AG09319 (cell line): ENCODE measurements at regions not wholly inside any gene's neighbourhood (a gene's known extent, or its start where the extent isn't known, plus 50 kb on each side); places are given as distances from the start of the nearest gene placed in this dataset.

Source experiments
- DNase-seq: peaks from one replicate; pipeline ENCODE4 v3.0.0-alpha.2; 2010; ENCODE audit warnings: low read depth; ENCODE audit errors: extremely low read depth
- TF ChIP-seq, protein P1 (sequence below): IDR thresholded peaks from 2 replicates; pipeline ENCODE4 v1.5.1; 2011; ENCODE audit warnings: low read depth, mild to moderate bottlenecking, inconsistent platforms, low read length, moderate library complexity

DNA sequence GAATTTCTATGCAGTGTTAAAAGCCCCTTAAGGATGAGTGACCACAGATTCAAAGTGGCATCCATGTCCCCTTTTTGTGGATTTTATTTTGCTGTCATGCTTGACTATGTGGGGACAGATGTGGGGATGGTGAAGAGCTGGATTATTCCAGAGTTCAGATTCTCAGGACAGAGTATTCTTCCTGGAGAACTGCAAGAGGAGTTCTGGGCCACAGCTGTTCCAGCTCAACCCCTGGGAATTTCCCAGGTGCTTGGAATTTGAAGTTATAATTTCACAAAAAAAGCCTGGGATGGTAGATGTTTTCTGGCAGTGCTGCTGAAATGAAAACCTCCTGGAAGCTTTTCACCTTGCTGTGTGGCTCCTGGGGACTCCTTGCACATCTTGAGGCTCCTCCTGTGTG is 671.8 kb upstream of the MARCKS start:
- DNase-seq, result no peak
- TF ChIP-seq, protein P1, sequence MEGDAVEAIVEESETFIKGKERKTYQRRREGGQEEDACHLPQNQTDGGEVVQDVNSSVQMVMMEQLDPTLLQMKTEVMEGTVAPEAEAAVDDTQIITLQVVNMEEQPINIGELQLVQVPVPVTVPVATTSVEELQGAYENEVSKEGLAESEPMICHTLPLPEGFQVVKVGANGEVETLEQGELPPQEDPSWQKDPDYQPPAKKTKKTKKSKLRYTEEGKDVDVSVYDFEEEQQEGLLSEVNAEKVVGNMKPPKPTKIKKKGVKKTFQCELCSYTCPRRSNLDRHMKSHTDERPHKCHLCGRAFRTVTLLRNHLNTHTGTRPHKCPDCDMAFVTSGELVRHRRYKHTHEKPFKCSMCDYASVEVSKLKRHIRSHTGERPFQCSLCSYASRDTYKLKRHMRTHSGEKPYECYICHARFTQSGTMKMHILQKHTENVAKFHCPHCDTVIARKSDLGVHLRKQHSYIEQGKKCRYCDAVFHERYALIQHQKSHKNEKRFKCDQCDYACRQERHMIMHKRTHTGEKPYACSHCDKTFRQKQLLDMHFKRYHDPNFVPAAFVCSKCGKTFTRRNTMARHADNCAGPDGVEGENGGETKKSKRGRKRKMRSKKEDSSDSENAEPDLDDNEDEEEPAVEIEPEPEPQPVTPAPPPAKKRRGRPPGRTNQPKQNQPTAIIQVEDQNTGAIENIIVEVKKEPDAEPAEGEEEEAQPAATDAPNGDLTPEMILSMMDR, result no peak

DNA sequence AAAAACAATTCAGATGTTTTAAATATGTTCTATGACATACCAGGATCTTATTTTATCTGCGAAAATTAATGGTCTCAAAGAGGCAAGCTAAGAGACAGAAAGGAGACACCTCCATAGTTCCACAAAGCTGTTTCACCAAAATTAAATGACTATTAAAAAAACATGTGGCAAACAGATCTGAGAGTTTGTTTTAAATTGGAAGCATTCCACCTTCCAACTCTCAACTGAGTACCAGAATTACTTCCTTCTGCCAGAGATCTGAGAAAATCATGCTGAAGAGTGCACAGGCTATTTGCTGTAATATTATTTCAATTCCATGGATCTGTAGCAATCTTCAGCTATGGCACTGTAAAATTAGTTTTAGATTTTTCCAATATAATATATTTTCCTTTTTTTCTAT is 669.5 kb upstream of the MARCKS start:
- TF ChIP-seq, protein P1, result no peak
- DNase-seq, result peak; percentile 35

DNA sequence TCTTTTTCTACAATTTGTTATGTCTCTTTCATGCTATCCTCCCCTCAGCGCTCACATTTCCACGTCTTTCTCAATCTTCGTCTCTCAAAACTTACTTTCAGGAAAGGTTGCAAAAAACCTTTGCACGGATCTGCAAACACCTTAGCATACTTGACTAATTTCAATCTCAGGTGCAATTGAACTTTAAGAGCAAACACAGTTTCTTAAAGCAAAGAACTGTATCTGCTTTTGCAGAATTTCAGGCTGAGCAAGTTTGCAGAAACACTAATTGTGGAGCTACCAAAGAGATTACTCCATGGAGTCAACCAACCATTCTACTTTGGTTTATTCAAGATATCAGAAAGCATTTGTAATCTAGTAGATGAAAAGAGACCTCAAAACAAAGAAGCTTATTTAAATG is 668.2 kb upstream of the MARCKS start:
- TF ChIP-seq, protein P1, result no peak
- DNase-seq, result no peak

DNA sequence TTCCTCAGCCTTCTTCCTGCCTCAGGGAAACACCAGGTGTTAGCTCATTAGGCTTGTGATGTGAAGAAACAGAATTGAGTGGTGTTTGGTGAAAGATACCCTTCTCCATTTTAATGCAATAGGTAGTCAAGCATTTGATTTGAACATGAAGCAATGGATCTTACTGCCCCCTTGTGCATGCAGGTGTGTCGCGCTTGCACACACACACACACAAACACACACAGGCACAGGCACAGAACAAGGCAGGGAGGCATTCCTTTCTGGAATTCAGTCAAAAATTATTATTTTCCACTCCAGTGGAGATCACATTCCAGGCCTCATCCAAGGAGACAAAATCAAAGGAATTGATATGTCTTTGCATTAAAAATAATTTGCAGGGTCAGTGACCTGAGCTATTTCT is 667.0 kb upstream of the MARCKS start:
- DNase-seq, result no peak
- TF ChIP-seq, protein P1, result no peak

DNA sequence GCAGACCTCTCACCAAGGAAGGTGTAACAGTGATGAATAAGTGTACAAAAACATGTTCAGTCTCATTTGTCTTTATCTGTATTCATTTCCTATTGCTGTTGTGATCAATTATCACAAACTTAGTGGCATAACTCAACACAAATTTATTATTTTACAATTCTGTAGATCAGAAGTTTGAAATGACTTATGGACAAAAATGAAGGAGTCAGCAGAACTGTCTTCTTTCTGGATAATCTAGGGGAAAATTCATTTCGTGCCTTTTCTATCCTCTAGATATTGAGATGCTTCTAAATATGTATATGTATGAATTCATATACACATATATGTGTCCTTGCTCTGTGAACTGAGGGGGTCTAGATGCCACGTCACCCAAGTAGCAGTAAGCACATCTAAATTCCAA is 663.1 kb upstream of the MARCKS start:
- TF ChIP-seq, protein P1, result no peak
- DNase-seq, result no peak

DNA sequence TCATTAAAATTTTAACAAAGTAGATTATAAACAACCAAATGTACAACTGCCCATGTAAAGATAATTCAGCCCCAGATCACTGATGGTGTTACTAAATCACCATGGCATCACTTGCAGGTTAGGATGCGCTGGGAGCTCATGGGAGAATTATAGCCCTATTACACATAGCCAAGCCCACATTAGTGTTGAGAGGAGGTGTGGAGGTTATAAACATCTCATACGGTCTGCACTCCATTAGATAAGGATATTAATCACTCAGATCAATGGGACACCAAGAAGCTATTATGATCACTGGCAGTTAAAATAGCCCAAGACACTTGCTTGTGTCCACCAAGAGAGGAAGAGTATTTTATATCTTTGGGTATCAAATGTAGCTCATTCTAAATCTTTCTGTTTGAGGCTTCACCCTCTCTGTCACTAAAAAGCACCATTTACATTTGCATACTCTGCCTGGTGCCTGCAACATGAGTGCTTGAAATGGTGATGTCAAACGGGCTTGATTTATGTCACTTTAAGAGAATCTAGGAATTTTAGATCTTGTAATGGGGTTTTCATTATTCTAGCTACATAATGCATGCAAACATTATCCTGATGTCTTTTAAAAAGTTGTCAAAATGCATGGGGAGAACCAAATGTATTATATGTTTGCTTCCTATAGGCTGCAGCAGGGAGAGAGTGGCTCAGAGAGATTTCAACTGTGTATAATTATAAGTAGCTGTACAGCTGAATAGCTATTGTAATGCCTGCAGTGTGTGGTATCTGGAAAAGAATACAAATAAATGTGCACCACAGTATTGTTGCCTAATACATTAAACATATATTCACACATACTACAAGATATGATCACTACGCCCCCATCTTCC is 654.1 kb upstream of the MARCKS start:
- TF ChIP-seq, protein P1, result no peak
- DNase-seq, result no peak

DNA sequence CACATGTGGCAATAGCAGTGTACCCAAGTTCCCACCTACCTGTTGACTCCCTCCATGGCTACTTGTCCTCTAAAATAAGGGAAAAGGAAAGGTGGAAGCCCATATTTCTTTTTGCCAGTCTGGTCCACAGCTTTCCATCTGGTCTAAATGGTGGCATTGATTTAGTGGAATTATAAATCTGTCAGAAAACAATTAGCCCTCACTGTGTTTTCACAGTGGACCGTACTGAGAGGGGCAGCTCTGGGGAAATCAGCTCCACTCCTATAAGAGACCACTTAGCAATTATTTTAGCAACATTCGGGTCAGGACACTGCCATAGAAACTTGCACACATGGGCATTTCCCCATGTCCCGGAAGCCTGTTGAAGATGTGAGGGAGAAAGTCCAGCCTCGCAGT is 653.4 kb upstream of the MARCKS start:
- TF ChIP-seq, protein P1, result no peak
- no peak for DNase-seq
